CD8-positive, alpha-beta memory T cell (primary cell): ENCODE measurements at regions not wholly inside any gene's neighbourhood (a gene's known extent, or its start where the extent isn't known, plus 50 kb on each side); places are given as distances from the start of the nearest gene placed in this dataset.
A peak's percentile ranks its signal among the peaks of the same experiment; 100 is the strongest.

ENCODE experiments used
- CTCF ChIA-PET: fragments of 350-600 bp; sonication (Branson Sonifier 250); formaldehyde crosslinking; loops from one replicate; lab custom pipeline; 2021; ENCODE audit warnings: antibody characterized with exemption; lab: Charles Lee
- POLR2A ChIA-PET: fragments of 350-600 bp; sonication (Branson Sonifier 250); formaldehyde crosslinking; loops from one replicate; lab custom pipeline; 2021; ENCODE audit warnings: antibody characterized with exemption; lab: Charles Lee
- DNase-seq, 5 donors: peaks; one replicate each; pipeline versions ENCODE4 v3.0.0 to v3.0.0-alpha.2; 2020 to 2022; ENCODE audit warnings: mixed read lengths in 1 of 5
- H3K27ac ChIP-seq: one replicate; pipeline ENCODE4 v1.7.0; 2013; ENCODE audit warnings: low read depth, mild to moderate bottlenecking, low read length, moderate library complexity
- H3K27me3 ChIP-seq: 2 replicates; pipeline ENCODE4 v1.7.0; 2013; ENCODE audit warnings: low read length, mild to moderate bottlenecking; ENCODE audit not compliant: insufficient read depth, poor library complexity, severe bottlenecking
- H3K36me3 ChIP-seq: 2 replicates; pipeline ENCODE4 v1.7.0; 2013; ENCODE audit warnings: mild to moderate bottlenecking, low read length, moderate library complexity; ENCODE audit not compliant: insufficient read depth
- H3K4me1 ChIP-seq: 2 replicates; pipeline ENCODE4 v1.7.0; 2013; ENCODE audit warnings: mild to moderate bottlenecking, low read length, moderate library complexity; ENCODE audit not compliant: insufficient read depth
- H3K4me3 ChIP-seq: 2 replicates; pipeline ENCODE4 v1.7.0; 2013; ENCODE audit warnings: mild to moderate bottlenecking, low read length
- H3K9me3 ChIP-seq: 2 replicates; pipeline ENCODE4 v1.7.0; 2013; ENCODE audit warnings: mild to moderate bottlenecking, low read length
- H3K27ac Mint-ChIP-seq, 8 donors: one replicate each; pipeline ENCODE4 v1.8.0; 2020 to 2021; ENCODE audit warnings: mixed read lengths in 8 of 8, mild to moderate bottlenecking in 6 of 8, inconsistent platforms in 3 of 8, moderate library complexity in 3 of 8
- H3K27me3 Mint-ChIP-seq, 2 donors: one replicate each; pipeline ENCODE4 v1.8.0; 2020 to 2021; ENCODE audit warnings: mixed read lengths in 2 of 2, mild to moderate bottlenecking in 1 of 2, moderate library complexity in 1 of 2
- H3K36me3 Mint-ChIP-seq, 3 donors: one replicate each; pipeline ENCODE4 v1.8.0; 2020 to 2021; ENCODE audit warnings: mixed read lengths in 3 of 3, inconsistent platforms in 1 of 3, mild to moderate bottlenecking in 1 of 3
- H3K4me1 Mint-ChIP-seq, 3 donors: one replicate each; pipeline ENCODE4 v1.8.0; 2020 to 2021; ENCODE audit warnings: mixed read lengths in 3 of 3, inconsistent platforms in 1 of 3, mild to moderate bottlenecking in 1 of 3
- H3K4me3 Mint-ChIP-seq, 7 donors: one replicate each; pipeline ENCODE4 v1.8.0; 2020 to 2021; ENCODE audit warnings: mixed read lengths in 7 of 7, mild to moderate bottlenecking in 6 of 7, moderate library complexity in 4 of 7, inconsistent platforms in 2 of 7
- H3K9me3 Mint-ChIP-seq, 5 donors: one replicate each; pipeline ENCODE4 v1.8.0; 2020 to 2022; ENCODE audit warnings: mixed read lengths in 5 of 5, mild to moderate bottlenecking in 3 of 5, moderate library complexity in 2 of 5, inconsistent platforms in 1 of 5

GRCh38 chr6:156389296-156389695 is 387.9 kb upstream of the ARID1B start:
- POLR2A ChIA-PET, result no interaction called here
- Histone ChIP-seq H3K27ac (no peak overlapping the region), H3K27me3 (no peaks in the 10 kb centered on the region), H3K9me3 (no peaks in the 10 kb centered on the region), H3K4me3 (no peak overlapping the region), H3K4me1 (peaks cover 29% of the 10 kb centered on the region), H3K36me3 (no peaks in the 10 kb centered on the region)
- no peak overlapping the region for H3K4me3 Mint-ChIP-seq
- no peak for DNase-seq
- CTCF ChIA-PET, result no interaction called here
- peaks cover 0 to 16% (median 11%) of the 10 kb centered on the region in 3 donors for H3K4me1 Mint-ChIP-seq
- no peak overlapping the region for H3K27ac Mint-ChIP-seq
- peaks cover 0 to 6% (median 0%) of the 10 kb centered on the region in 5 donors for H3K9me3 Mint-ChIP-seq
- H3K36me3 Mint-ChIP-seq, result no peaks in the 10 kb centered on the region
- peaks cover 8 to 43% of the 10 kb centered on the region in 2 donors for H3K27me3 Mint-ChIP-seq

- peaks cover 0 to 6% (median 0%) of the 10 kb centered on the region in 5 donors for H3K9me3 Mint-ChIP-seq
- ChIA-PET CTCF (no interaction called here), POLR2A (no interaction called here)
- DNase-seq, result no peak
- Histone ChIP-seq H3K36me3 (no peaks in the 10 kb centered on the region), H3K9me3 (no peaks in the 10 kb centered on the region), H3K27ac (no peak overlapping the region), H3K4me3 (no peak overlapping the region), H3K27me3 (no peaks in the 10 kb centered on the region), H3K4me1 (peaks cover 16% of the 10 kb centered on the region)
- H3K36me3 Mint-ChIP-seq, result no peaks in the 10 kb centered on the region
- no peak overlapping the region for H3K27ac Mint-ChIP-seq
- H3K27me3 Mint-ChIP-seq, result peaks cover 5 to 27% of the 10 kb centered on the region in 2 donors
- no peak overlapping the region for H3K4me3 Mint-ChIP-seq
- peaks cover 0 to 1% (median under 1%) of the 10 kb centered on the region in 3 donors for H3K4me1 Mint-ChIP-seq
Observed at GRCh38 chr6:156387472-156387871, 389.7 kb upstream of the ARID1B start.

GRCh38 chr6:156383059-156383458 is 394.1 kb upstream of the ARID1B start:
- no peaks in the 10 kb centered on the region for H3K9me3 ChIP-seq
- H3K36me3 Mint-ChIP-seq, result no peaks in the 10 kb centered on the region
- H3K27ac ChIP-seq, result no peak overlapping the region
- ChIA-PET CTCF (no interaction called here), POLR2A (no interaction called here)
- H3K27me3 ChIP-seq, result no peaks in the 10 kb centered on the region
- H3K4me1 Mint-ChIP-seq, result no peaks in the 10 kb centered on the region
- H3K4me1 ChIP-seq, result no peaks in the 10 kb centered on the region
- H3K27me3 Mint-ChIP-seq, result peaks cover 3 to 4% of the 10 kb centered on the region in 2 donors
- H3K4me3 ChIP-seq, result no peak overlapping the region
- H3K27ac Mint-ChIP-seq, result no peak overlapping the region
- no peak overlapping the region for H3K4me3 Mint-ChIP-seq
- peaks cover 0 to 6% (median 0%) of the 10 kb centered on the region in 5 donors for H3K9me3 Mint-ChIP-seq
- no peak for DNase-seq
- H3K36me3 ChIP-seq, result no peaks in the 10 kb centered on the region

- Mint-ChIP-seq H3K4me3 (no peak overlapping the region), H3K27ac (no peak overlapping the region), H3K4me1 (no peaks in the 10 kb centered on the region), H3K36me3 (no peaks in the 10 kb centered on the region), H3K27me3 (peaks cover 0 to 3% of the 10 kb centered on the region in 2 donors), H3K9me3 (no peaks in the 10 kb centered on the region)
- H3K4me3 ChIP-seq, result no peak overlapping the region
- POLR2A ChIA-PET, result no interaction called here
- DNase-seq, result no peak
- CTCF ChIA-PET, result no interaction called here
- no peaks in the 10 kb centered on the region for H3K36me3 ChIP-seq
- H3K27ac ChIP-seq, result no peak overlapping the region
- no peaks in the 10 kb centered on the region for H3K27me3 ChIP-seq
- no peaks in the 10 kb centered on the region for H3K4me1 ChIP-seq
- H3K9me3 ChIP-seq, result no peaks in the 10 kb centered on the region
Observed at GRCh38 chr6:156379392-156380289, 397.5 kb upstream of the ARID1B start.

GRCh38 chr6:156378853-156379252 is 398.3 kb upstream of the ARID1B start:
- Histone ChIP-seq H3K9me3 (no peaks in the 10 kb centered on the region), H3K36me3 (no peaks in the 10 kb centered on the region), H3K4me3 (no peak overlapping the region), H3K27ac (no peak overlapping the region), H3K4me1 (no peaks in the 10 kb centered on the region), H3K27me3 (no peaks in the 10 kb centered on the region)
- Mint-ChIP-seq H3K9me3 (no peaks in the 10 kb centered on the region), H3K27me3 (peaks cover 0 to 4% of the 10 kb centered on the region in 2 donors), H3K4me3 (no peak overlapping the region), H3K36me3 (no peaks in the 10 kb centered on the region), H3K4me1 (no peaks in the 10 kb centered on the region), H3K27ac (no peak overlapping the region)
- CTCF ChIA-PET, result no interaction called here
- DNase-seq, result peak in 1 of 5 donors; percentile 13
- POLR2A ChIA-PET, result no interaction called here

- H3K36me3 ChIP-seq, result no peaks in the 10 kb centered on the region
- Mint-ChIP-seq H3K27ac (no peak overlapping the region), H3K36me3 (no peaks in the 10 kb centered on the region), H3K4me3 (no peak overlapping the region), H3K4me1 (no peaks in the 10 kb centered on the region), H3K9me3 (no peaks in the 10 kb centered on the region), H3K27me3 (peaks cover 0 to 3% of the 10 kb centered on the region in 2 donors)
- no peak overlapping the region for H3K27ac ChIP-seq
- no peaks in the 10 kb centered on the region for H3K27me3 ChIP-seq
- no peak for DNase-seq
- no peaks in the 10 kb centered on the region for H3K4me1 ChIP-seq
- H3K4me3 ChIP-seq, result no peak overlapping the region
- CTCF ChIA-PET, result no interaction called here
- H3K9me3 ChIP-seq, result no peaks in the 10 kb centered on the region
- POLR2A ChIA-PET, result no interaction called here
Observed at GRCh38 chr6:156376091-156376490, 401.1 kb upstream of the ARID1B start.

GRCh38 chr6:156359912-156360311 is 417.3 kb upstream of the ARID1B start:
- no peak for DNase-seq
- Mint-ChIP-seq H3K36me3 (peaks cover 0 to 6% (median 2%) of the 10 kb centered on the region in 3 donors), H3K9me3 (peaks cover 0 to 10% (median 2%) of the 10 kb centered on the region in 5 donors), H3K4me3 (no peak overlapping the region), H3K4me1 (no peaks in the 10 kb centered on the region), H3K27me3 (peaks cover 3 to 4% of the 10 kb centered on the region in 2 donors), H3K27ac (no peak overlapping the region)
- Histone ChIP-seq H3K27ac (no peak overlapping the region), H3K9me3 (no peaks in the 10 kb centered on the region), H3K4me3 (no peak overlapping the region), H3K27me3 (no peaks in the 10 kb centered on the region), H3K4me1 (no peaks in the 10 kb centered on the region), H3K36me3 (no peaks in the 10 kb centered on the region)
- POLR2A ChIA-PET, result no interaction called here
- CTCF ChIA-PET, result no interaction called here

- ChIA-PET CTCF (no interaction called here), POLR2A (no interaction called here)
- no peaks in the 10 kb centered on the region for H3K4me1 Mint-ChIP-seq
Observed at GRCh38 chr6:156352861-156353260, 424.3 kb upstream of the ARID1B start.

More at GRCh38 chr6:156352861-156353260, 424.3 kb upstream of the ARID1B start:
- Mint-ChIP-seq H3K27ac (no peak overlapping the region), H3K4me3 (no peak overlapping the region), H3K27me3 (peaks cover 7 to 9% of the 10 kb centered on the region in 2 donors), H3K9me3 (peaks cover 0 to 2% (median 0%) of the 10 kb centered on the region in 5 donors), H3K36me3 (peaks cover 0 to 6% (median 0%) of the 10 kb centered on the region in 3 donors)
- Histone ChIP-seq H3K4me3 (no peak overlapping the region), H3K27me3 (no peaks in the 10 kb centered on the region), H3K9me3 (no peaks in the 10 kb centered on the region), H3K4me1 (no peaks in the 10 kb centered on the region), H3K27ac (no peak overlapping the region), H3K36me3 (no peaks in the 10 kb centered on the region)
- no peak for DNase-seq
